Stimulated activated naive CD8-positive, alpha-beta T cell treated with anti-CD3 and anti-CD28 coated beads, Interleukin-15, Interleukin-2, amounts not matched to agents 100 U/mL and 50 U/mL, for 24 hours (primary cell): ENCODE measurements at regions not wholly inside any gene's neighbourhood (a gene's known extent, or its start where the extent isn't known, plus 50 kb on each side); places are given as distances from the start of the nearest gene placed in this dataset.

ENCODE experiments used
- ATAC-seq: fragments of 150-1000 bp; cut with Tn5 transposase; one replicate; pipeline ENCODE4 v1.10.0; 2021
- DNase-seq: peaks from one replicate; pipeline ENCODE4 v3.0.0; 2021

- no peak for ATAC-seq
- no peak for DNase-seq
Observed at GRCh38 chr11:95469258-95469657, 238.3 kb upstream of the SESN3 start.

GRCh38 chr11:95466416-95466815, 235.4 kb upstream of the SESN3 start:
- no peak for ATAC-seq

GRCh38 chr11:95465887-95466286, 234.9 kb upstream of the SESN3 start:
- no peak for ATAC-seq
- no peak for DNase-seq

More at GRCh38 chr11:95466416-95466815, 235.4 kb upstream of the SESN3 start:
- no peak for DNase-seq

- ATAC-seq (no peak), DNase-seq (no peak)
Observed at GRCh38 chr11:95461858-95462257, 230.9 kb upstream of the SESN3 start.

GRCh38 chr11:95461348-95461747, 230.3 kb upstream of the SESN3 start:
- DNase-seq: no peak
- ATAC-seq: peak; percentile 32

- no peak for ATAC-seq
Observed at GRCh38 chr11:95459291-95460042, 228.5 kb upstream of the SESN3 start.

GRCh38 chr11:95456714-95457491, 225.9 kb upstream of the SESN3 start:
- ATAC-seq: no peak

More at GRCh38 chr11:95459291-95460042, 228.5 kb upstream of the SESN3 start:
- no peak for DNase-seq

GRCh38 chr11:95455228-95455970, 224.4 kb upstream of the SESN3 start:
- no peak for ATAC-seq
- DNase-seq: no peak

More at GRCh38 chr11:95456714-95457491, 225.9 kb upstream of the SESN3 start:
- DNase-seq: no peak

- DNase-seq (no peak), ATAC-seq (no peak)
Observed at GRCh38 chr11:95453616-95454171, 222.7 kb upstream of the SESN3 start.

GRCh38 chr11:95451682-95452081, 220.7 kb upstream of the SESN3 start:
- no peak for ATAC-seq
- no peak for DNase-seq

GRCh38 chr11:95451261-95451660, 220.3 kb upstream of the SESN3 start:
- ATAC-seq: no peak
- no peak for DNase-seq

- ATAC-seq (no peak), DNase-seq (no peak)
Observed at GRCh38 chr11:95450547-95451123, 219.6 kb upstream of the SESN3 start.

- DNase-seq (no peak), ATAC-seq (no peak)
Observed at GRCh38 chr11:95445746-95446333, 214.8 kb upstream of the SESN3 start.

- ATAC-seq: no peak
Observed at GRCh38 chr11:95444309-95445241, 213.6 kb upstream of the SESN3 start.

GRCh38 chr11:95443386-95443785, 212.4 kb upstream of the SESN3 start:
- DNase-seq: peak; percentile 14
- ATAC-seq: peak; percentile 81

More at GRCh38 chr11:95444309-95445241, 213.6 kb upstream of the SESN3 start:
- DNase-seq: no peak

- DNase-seq (no peak), ATAC-seq (no peak)
Observed at GRCh38 chr11:95442531-95443050, 211.6 kb upstream of the SESN3 start.

- ATAC-seq: no peak
Observed at GRCh38 chr11:95435628-95436353, 204.8 kb upstream of the SESN3 start.

GRCh38 chr11:95435192-95435591, 204.2 kb upstream of the SESN3 start:
- DNase-seq (no peak), ATAC-seq (no peak)

More at GRCh38 chr11:95435628-95436353, 204.8 kb upstream of the SESN3 start:
- DNase-seq: no peak

- no peak for DNase-seq
Observed at GRCh38 chr11:95434489-95435057, 203.6 kb upstream of the SESN3 start.

More at GRCh38 chr11:95434489-95435057, 203.6 kb upstream of the SESN3 start:
- ATAC-seq: no peak
